Activated CD8-positive, alpha-beta memory T cell treated with anti-CD3 and anti-CD28 coated beads for 36 hours (primary cell): ENCODE measurements at regions not wholly inside any gene's neighbourhood (a gene's known extent, or its start where the extent isn't known, plus 50 kb on each side); places are given as distances from the start of the nearest gene placed in this dataset.

Experiments used
- CTCF ChIA-PET: fragments of 350-600 bp; sonication (Branson Sonifier 250); formaldehyde crosslinking; loops from one replicate; lab custom pipeline; 2021; ENCODE audit warnings: antibody characterized with exemption; lab: Charles Lee
- POLR2A ChIA-PET: fragments of 350-600 bp; sonication (Branson Sonifier 250); formaldehyde crosslinking; loops from one replicate; lab custom pipeline; 2021; ENCODE audit warnings: antibody characterized with exemption; lab: Charles Lee

DNA sequence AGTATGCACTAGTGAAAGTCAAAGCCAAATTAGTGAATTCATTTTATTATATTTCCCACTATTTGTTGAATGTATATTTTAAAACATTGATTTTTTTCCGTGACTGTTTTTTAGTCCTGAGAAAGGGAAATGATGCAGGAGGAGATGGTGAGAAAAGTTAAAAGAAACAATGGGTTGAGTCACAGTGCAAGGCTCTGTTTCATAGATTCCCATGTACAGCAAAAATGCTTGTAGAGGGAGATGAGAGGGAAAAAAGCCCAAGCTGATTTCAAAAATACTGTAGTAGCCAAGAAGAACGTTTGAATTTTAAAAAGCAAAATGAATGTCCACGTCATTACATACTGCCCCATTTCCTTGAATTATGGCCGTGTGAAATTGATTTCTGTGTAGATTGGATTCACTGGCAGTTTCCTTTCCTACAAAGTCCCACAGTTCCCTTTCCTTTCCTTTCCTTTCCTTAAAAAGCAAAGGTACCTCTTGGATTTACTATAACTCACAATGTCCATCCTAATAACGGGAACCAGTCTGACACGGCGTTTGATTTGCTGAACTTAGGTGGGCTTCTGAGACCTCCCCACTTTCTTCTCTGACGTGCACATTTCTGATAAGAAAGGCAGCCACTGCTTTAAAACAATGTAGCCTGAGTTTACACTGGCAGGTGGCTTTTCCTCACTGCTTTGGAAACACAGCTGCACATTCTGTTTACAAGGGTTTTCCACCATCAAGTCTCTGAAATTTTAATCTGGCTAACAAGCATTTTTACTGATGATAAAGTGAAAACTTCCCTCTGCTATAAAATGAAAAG is 63.7 kb downstream of the SPCS3 start:
- ChIA-PET POLR2A (no interaction called here), CTCF (no interaction called here)

DNA sequence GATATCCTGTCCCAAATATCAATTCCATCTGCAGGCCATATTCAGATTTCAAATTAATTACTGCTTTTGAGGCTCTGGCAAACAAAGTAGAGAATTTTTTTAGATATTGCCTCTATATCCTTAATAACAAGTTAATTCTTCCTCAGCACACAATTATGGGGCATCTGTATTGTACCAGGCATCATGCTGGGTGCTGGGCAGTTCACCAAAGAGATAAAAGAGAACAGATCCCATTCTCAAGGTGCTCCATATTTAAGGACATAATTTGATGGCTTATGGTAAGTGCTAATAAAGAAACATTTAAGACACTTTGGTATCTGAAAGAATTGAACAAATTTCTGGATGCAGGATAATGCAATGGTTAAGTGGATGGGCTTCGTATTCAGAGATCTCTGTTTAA is 65.8 kb downstream of the SPCS3 start:
- CTCF ChIA-PET: no interaction called here
- POLR2A ChIA-PET: no interaction called here

DNA sequence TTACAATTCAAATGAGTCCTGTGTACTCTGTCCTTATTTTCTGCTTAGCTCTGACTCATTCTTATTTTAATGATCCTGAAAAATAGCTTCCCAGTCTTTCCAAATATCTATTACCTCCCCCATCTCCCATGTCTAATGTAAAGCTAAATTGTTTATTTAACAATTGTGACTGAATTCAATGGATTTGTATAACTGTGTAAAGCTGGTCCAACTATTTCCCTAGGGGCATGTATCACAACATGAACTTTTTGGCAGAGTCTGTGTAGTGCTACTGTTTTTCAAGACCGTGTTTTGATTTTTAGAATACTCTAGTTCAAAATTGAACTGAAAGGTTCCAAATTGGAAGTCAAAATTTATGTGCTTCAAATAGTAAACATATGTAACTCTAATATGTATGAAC is 67.8 kb downstream of the SPCS3 start:
- ChIA-PET CTCF (no interaction called here), POLR2A (no interaction called here)

DNA sequence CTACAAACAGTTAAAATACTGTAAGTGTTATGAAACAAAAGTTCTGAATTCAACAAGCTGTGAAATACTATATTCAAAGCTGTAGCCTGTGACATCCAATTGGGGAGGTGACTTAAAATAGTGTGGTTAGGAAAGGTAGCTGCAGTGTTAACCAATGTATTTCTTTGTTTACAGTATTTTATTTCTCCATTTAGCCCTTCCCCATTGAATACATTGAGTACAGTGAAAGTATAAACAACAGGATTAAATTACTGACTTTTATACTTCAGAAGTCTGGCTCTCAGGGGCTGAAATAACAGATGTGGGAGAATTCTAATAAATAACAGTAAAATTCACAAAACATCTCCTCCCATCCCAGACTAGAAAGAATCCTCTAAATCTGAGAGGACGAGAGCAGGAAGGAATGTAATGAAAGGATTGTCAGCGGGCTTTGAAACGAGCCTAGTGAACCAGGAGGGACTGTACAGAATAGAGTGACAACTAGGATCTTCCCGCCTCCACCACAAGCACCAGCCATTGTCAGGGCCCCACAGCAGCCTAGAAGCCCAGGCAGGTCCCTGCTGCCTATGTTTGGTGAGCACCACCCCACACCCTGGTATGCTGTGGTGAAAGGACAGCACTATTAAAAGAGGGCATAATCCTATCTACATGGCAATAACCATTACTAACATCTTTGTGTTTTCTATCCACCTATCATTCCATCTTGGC is 73.7 kb downstream of the SPCS3 start:
- POLR2A ChIA-PET: no interaction called here

DNA sequence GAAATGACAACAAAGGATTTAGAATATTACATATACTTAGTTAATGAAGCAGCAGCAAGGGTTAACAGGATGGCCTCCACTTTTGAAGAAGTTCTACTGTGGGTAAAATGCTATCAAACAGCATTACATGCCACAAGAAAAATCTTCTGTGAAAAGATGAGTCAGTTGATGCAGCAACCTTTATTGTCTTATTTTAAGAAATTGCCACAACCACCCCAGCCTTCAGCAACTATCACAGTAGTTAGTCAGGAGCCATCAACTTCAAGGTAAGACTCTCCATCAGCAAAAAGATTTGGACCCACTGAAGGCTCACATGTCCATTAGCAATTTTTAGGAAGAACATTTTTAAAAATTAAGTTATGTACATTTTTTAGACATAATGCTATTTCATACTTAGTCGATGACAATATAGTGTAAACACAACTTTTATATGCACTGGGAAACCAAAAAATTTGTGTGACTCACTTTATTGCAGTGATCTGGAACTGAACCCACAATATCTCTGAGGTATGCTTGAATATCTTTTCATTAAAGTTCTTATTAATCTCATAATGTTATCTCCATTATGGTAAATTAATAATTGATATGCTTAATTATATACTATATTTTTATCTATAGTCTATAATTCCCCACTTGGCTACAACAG is 81.2 kb downstream of the SPCS3 start:
- ChIA-PET POLR2A (no interaction called here), CTCF (no interaction called here)

More for the DNA sequence above, 73.7 kb downstream of the SPCS3 start:
- CTCF ChIA-PET: no interaction called here

DNA sequence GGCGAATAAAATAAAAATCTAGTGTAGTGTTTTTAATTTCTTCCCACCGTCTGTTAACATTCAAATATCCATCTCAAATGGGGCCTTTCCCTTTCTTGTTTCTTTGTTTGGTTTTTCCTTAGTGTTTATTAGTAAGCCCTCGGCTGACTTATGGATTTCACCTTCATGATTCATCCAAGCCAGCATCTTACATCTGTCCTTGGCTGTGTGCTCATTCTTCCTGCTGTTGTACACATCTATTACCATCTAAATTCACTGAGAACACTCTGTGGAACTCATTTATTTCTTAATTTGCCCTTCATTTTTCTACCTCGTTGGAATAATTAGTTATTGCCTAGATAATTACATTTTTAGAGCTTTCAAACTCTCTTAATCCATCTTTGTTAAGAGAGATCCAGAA is 84.9 kb downstream of the SPCS3 start:
- CTCF ChIA-PET: no interaction called here
- POLR2A ChIA-PET: no interaction called here

DNA sequence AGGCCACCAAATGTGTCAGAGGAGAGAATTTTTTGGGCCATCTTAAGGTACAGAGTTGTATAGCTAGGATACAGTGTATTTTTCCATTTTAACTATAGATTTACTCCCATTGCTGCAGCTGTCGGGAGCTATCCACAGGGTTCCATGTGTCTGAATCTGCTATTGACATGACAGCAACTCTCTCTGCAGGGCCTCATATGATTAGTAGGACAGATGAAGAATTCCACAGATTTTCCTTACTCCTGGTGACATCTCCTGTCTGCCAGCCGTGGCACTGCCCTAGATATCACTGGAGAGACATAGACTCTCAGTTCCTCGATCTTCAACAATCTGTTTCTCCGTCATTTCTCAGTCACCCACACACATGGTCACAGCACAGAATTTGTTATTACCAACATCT is 86.5 kb downstream of the SPCS3 start:
- ChIA-PET CTCF (no interaction called here), POLR2A (no interaction called here)

DNA sequence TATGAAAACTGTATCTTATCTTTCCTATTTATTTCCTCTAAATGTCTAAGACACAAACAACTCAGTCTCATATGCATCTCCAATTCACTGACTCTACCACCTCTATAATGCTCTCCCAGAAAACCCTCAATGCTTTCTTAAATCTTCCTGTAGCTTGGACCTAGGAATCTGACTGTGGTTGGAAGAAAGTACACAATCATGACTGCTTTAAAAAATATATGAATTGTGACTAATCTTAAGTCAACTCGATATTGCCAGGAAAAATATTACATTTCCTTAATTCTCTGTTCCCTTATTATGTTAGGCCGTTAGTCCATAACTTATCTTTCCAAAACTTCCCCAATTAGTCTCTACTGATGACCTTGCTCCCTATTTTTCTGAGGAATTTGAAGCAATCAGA is 87.0 kb downstream of the SPCS3 start:
- CTCF ChIA-PET: no interaction called here

DNA sequence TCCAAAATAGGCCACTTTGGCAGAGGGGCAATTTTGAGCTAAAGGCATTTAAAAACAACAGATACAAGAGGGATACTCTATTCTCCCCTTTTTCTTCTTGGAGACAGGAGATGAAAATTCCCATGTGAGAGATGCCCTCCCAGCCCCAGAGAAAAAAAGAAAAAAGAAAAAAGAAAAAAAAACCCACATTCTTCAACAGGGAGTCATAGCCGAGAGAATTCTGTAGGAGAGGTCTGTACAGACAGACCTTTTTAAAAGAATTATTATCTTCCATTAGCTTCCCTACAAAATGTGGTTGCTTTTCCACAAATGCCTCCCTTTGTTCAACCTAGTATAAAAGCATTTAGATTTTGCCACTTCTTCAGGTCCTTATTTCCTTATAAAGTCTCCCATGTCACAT is 89.9 kb downstream of the SPCS3 start:
- CTCF ChIA-PET: no interaction called here
- POLR2A ChIA-PET: no interaction called here

More for the DNA sequence above, 87.0 kb downstream of the SPCS3 start:
- POLR2A ChIA-PET: no interaction called here

DNA sequence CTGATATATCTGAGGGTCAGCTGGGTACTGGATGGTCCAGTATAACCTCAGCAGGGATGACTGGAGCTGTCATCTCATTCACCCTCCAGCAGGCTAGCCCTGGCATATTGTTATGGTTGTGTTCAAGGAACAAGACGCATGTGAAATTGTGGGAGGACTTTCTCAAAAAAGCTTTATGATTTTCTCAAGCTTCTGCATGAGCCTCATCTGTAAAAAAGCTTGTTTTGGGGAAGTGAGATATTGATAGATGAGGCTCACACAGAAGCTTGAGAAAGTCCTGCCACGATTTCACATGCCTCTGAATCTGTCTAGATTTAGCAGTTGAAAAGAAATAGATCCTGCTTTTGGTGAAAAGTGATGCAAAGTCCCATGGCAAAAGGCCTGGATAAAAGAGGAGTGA is 93.4 kb downstream of the SPCS3 start:
- POLR2A ChIA-PET: no interaction called here

DNA sequence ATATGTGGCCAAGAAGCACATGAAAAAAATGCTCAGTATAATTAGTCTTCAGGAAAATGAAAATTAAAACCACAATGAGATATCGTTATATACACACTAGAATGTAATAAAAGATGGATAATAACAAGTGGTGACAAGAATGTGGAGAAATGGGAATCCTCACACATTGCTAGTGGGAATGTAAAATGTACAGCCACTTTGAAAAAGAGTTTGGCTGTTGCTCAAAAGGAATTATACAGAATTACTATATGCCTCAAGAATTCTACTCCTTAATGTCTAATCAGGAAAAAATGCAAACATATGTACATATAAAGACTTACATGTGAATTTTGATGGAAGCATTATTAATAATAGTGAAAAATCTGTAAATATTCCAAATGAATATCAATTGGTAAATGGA is 102.2 kb downstream of the SPCS3 start:
- POLR2A ChIA-PET: no interaction called here
- CTCF ChIA-PET: no interaction called here

More for the DNA sequence above, 93.4 kb downstream of the SPCS3 start:
- CTCF ChIA-PET: no interaction called here

DNA sequence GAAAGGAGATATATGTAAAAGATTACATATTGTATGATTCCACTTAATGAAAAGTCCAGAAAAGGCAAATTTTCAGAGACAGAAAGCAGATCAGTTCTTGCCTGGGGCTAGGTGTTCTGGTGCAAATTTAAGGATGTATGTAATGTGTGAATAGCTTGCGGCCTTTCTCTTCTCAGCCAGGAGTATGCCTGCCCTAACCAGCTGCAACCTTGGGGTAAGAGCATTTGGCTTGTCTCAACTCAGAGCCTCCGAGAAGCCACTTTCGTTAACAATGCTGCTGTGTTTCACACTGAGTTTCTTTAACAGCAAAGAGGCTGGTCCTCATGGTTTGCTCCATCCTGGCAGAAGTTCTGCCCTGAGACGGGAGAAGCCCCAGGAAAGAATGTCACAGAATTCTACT is 102.7 kb downstream of the SPCS3 start:
- CTCF ChIA-PET: no interaction called here
- POLR2A ChIA-PET: no interaction called here

DNA sequence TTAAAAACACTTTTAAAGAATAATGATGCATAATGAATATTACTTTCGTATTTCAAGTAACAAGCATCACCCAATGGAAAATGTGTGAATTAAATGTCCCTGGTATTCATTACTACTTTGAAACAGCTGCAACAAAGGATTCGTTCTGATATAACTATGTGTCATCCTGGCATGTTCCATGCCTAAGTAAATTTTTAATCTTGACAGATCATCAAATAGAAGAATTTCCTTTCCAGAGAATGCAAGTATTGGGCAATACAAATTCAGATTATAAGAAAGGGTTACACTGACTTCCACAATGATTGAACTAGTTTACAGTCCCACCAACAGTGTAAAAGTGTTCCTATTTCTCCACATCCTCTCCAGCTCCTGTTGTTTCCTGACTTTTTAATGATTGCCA is 105.3 kb downstream of the SPCS3 start:
- POLR2A ChIA-PET: no interaction called here
- CTCF ChIA-PET: no interaction called here

DNA sequence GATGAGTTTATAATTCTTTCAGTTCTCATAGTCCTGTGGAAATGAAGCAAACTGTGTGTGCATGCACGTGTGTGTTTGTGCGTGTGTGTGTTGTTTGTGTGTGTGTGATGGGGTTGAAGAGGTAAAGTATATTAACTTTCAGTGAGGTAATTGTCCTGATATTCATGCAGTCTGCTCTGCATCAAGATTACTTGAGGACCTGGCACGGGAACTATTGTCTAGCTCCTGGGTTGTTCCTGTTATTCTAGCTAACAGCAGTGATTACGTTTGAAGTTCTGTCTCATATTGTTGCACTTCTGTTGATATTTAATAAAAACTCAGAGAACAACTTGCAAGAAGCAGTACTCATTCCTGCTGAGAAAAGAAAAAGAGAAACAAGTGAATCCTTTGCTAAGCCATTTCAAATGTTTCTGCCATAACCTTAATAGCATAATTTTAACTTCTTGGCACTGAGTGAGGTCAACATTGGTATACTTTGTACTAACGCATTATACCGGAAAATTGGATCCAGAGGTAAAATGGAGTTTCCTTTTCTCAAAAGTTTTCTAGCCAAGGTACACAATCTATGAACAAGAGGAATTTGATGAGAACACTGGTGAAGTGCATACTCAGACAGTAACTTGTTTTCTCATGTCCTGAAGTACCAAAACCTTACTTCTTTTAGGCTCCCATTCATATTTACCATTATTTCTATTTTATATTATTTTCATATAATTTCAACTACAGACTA is 113.2 kb downstream of the SPCS3 start:
- ChIA-PET POLR2A (no interaction called here), CTCF (no interaction called here)

DNA sequence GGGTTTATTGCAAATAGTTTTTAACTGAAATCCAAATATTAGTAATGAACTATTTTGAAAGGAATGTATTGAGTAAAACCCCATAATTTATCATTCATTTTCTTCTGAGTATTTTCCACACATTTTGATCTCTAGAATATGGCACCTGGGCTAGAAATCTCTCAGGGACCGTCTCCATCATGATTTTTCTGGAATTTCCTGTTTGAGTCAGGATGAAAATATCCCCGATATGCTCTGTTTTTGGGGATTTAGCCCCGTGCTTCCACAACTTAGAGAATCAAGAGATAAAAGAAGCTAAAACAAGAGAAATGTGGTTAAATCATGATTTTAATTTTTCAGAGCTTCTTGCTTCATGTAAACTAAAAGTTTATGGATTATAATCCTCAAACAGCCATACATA is 114.2 kb downstream of the SPCS3 start:
- POLR2A ChIA-PET: no interaction called here
- CTCF ChIA-PET: no interaction called here

DNA sequence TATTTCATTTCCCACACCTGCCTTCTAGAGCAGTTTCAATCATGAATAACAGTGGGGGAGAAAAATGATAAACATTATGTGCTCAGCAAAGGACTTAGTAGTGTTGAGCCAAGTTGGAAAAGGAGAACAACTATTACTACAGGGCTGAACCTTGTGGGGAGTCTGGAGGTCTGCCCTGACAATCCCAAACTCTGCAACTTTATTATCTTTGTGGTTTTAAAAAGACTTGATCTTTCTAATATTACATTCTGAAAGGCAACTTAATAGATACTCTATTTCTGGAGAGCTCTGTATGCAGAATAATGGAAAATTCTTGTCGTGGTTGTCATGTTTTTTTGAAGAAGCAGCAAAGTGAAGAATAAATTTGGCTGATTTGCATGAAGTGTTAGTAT is 116.1 kb downstream of the SPCS3 start:
- ChIA-PET CTCF (no interaction called here), POLR2A (no interaction called here)

DNA sequence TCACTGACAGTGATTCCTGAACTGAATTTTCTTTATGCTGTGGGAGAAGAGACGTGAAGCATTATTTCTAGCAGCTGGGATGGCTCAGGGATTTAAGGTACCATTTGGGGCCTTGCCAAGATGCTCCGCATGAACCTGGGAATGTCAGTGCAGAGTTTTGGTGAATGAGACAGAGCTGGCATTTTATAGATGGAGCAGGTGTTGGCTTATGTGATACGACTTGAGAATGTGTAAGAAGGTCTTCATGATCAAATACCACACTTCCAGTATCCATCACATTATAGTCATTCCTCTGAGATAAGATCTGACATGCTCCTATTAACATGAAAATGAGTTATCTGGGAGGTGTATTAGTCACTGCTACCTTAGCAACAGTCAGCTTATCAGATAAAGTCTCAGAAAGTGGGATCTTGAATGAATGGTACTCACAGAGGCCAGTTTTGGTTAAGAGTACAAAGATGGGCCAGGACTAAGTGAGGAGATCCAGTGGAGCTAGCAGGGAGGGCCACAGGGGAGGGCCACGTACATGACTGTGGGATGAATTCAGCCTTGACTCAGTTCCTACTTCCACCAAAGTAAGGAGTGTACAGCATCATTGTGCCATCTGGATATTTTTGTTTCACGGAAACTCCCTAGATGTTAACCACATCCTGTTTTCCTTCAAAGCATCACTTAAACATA is 116.7 kb downstream of the SPCS3 start:
- ChIA-PET POLR2A (no interaction called here), CTCF (no interaction called here)

DNA sequence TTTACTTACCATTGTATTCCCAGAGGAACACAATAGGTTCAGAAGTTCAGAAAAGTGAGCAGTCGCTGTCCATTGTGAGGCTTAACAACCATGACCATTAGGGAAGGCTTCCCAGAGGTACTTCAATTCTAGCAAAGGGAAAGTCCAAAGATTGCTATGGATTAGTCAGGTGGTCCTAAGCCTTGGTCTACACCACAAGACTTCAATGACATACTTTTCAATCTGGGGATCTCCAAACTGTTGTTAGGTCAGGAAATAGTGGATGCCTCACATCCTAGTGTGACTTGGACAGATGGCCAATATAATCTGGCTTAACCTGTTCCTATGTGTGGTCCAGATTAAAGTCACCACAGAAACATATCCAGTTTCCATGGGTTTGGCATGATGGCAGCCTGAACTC is 118.0 kb downstream of the SPCS3 start:
- ChIA-PET CTCF (no interaction called here), POLR2A (no interaction called here)

DNA sequence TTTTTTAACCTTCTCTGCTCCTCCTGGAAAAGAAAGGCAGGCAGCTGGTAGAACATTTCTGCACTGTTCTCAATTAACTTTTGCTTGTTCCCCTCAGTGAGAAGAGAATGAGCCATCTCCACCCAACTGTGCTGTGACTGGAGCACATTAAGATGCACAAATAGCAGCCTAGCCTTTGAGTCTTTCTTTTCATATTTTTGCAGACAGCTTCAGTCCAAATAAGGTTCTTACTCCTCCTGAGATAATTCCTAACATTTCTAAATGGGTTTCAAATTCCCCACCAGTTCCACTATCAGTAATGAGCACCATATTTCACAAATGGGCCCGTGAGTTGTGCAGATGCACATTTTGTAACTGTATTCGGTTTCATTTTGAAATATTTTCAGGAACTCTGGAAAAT is 118.6 kb downstream of the SPCS3 start:
- ChIA-PET POLR2A (no interaction called here), CTCF (no interaction called here)

DNA sequence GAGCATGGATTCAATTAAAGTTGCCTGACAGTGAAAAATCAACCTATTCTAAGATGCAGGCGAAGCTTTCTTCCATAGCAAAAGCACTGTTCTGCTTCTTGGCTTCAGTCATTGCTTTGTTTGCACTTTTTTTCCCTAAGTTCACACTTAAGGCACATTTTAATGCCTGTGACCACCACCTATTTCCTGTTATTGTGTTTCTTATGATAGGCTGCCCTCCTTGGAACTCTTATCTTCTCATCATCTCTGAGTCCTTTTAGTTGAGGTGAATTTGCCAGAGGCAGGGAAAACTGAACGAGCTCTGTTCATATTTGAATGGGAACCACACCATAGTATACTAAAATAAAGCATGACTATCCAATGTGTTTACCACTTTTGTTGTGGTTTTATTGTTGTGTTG is 119.8 kb downstream of the SPCS3 start:
- ChIA-PET CTCF (no interaction called here), POLR2A (no interaction called here)
